SH-SY5Y (cell line): ENCODE measurements at regions not wholly inside any gene's neighbourhood (a gene's known extent, or its start where the extent isn't known, plus 50 kb on each side); places are given as distances from the start of the nearest gene placed in this dataset.

ENCODE experiments used
- GATA2 ChIP-seq: IDR thresholded peaks from 2 replicates; pipeline ENCODE4 v1.6.1; 2011; ENCODE audit warnings: mild to moderate bottlenecking, low read depth, low read length
- GATA3 ChIP-seq: IDR thresholded peaks from 2 replicates; pipeline ENCODE4 v1.6.1; 2011; ENCODE audit warnings: low read depth, mild to moderate bottlenecking, low read length, moderate library complexity

DNA sequence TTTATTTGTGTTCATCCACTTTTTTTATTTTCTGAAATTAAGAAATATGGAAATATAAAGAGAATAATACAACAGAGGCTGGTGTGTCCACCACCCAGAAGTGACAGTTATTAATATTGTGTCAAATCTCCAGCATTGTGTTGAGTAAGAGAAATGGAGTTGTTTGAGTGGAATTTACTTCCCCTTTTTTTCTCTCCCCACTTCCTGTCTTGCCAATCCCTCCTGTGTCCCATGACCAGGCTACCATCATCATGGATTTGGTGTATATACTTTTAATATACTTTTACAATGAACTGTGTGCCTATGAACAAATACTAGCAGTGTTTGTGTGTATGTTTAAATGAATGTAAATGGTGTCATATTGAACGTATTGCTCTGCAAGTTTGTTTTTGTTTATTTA lies 276.9 kb upstream of the SKOR2 start:
- TF ChIP-seq GATA2 = no peak
- no peak for TF ChIP-seq GATA3
